ENCODE measurements at regions not wholly inside any gene's neighbourhood (a gene's known extent, or its start where the extent isn't known, plus 50 kb on each side); places are given as distances from the start of the nearest gene placed in this dataset.

GRCh38 chr13:26497968-26498511, 59.4 kb upstream of the WASF3 start:
- TF ChIP-seq EZH2 (IDR thresholded peaks at IDR 0.05), result no peak
- no peak for TF ChIP-seq POLR2AphosphoS5 (IDR thresholded peaks at IDR 0.05; ENCODE audit: borderline replicate concordance, low read depth, low read length)
